ENCODE measurements at regions not wholly inside any gene's neighbourhood (a gene's known extent, or its start where the extent isn't known, plus 50 kb on each side); places are given as distances from the start of the nearest gene placed in this dataset.

DNA sequence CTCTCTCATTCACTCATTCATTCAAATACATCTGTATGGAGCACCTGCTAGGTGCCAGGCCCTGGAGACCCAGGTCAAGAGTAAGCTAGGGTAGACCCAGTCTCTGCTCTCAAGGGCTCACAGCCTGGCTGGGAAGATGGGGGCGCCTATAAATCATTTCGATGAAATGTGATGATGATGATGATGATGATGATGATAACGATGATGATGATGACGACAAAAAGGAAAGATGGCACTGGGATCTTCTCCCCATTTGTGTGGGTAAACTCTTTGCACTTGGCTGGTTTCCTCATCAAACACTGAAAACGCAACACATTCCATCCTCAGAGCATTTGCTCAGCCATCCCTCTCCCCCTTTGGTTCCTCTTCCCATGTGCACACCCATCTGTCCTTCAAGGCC is 188.0 kb upstream of the CDYL start:
- TF ChIP-seq, protein P1, sequence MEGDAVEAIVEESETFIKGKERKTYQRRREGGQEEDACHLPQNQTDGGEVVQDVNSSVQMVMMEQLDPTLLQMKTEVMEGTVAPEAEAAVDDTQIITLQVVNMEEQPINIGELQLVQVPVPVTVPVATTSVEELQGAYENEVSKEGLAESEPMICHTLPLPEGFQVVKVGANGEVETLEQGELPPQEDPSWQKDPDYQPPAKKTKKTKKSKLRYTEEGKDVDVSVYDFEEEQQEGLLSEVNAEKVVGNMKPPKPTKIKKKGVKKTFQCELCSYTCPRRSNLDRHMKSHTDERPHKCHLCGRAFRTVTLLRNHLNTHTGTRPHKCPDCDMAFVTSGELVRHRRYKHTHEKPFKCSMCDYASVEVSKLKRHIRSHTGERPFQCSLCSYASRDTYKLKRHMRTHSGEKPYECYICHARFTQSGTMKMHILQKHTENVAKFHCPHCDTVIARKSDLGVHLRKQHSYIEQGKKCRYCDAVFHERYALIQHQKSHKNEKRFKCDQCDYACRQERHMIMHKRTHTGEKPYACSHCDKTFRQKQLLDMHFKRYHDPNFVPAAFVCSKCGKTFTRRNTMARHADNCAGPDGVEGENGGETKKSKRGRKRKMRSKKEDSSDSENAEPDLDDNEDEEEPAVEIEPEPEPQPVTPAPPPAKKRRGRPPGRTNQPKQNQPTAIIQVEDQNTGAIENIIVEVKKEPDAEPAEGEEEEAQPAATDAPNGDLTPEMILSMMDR (IDR thresholded peaks at IDR 0.05; ENCODE audit: low read length) = no peak
- no peak for TF ChIP-seq EZH2 (IDR thresholded peaks at IDR 0.05; ENCODE audit: borderline replicate concordance, low read length)

All from OCI-LY1 (cell line).